CD4-positive, alpha-beta T cell (primary cell): ENCODE measurements at regions not wholly inside any gene's neighbourhood (a gene's known extent, or its start where the extent isn't known, plus 50 kb on each side); places are given as distances from the start of the nearest gene placed in this dataset.

Experiments used
- ATAC-seq: fragments of 200-7000 bp; cut with Tn5 transposase; one replicate; pipeline ENCODE4 v1.10.0; 2022; ENCODE audit warnings: mild to moderate bottlenecking; ENCODE audit not compliant: poor library complexity
- CTCF ChIA-PET: fragments of 350-600 bp; sonication (Branson Sonifier 250); formaldehyde crosslinking; loops from one replicate; lab custom pipeline; 2021; ENCODE audit warnings: antibody characterized with exemption, inconsistent platforms; lab: Charles Lee
- POLR2A ChIA-PET: fragments of 350-600 bp; sonication (Branson Sonifier 250); formaldehyde crosslinking; loops from one replicate; lab custom pipeline; 2021; ENCODE audit warnings: antibody characterized with exemption, inconsistent platforms; lab: Charles Lee
- DNase-seq, 14 experiments: peaks; one replicate each; pipeline ENCODE4 v3.0.0-alpha.2; 2013 to 2020; ENCODE audit warnings: mixed read lengths in 2 of 14
- H3K27ac ChIP-seq, 2 donors: one replicate each; pipeline versions ENCODE4 v1.5.1 to v1.7.0; 2013; ENCODE audit warnings: low read length in 2 of 2, low read depth in 1 of 2, mild to moderate bottlenecking in 1 of 2
- H3K27me3 ChIP-seq, 2 experiments: 1 replicate in 1 of 2; 2 replicates in 1 of 2; pipeline versions ENCODE4 v1.6.1 to v1.7.0; 2013; ENCODE audit warnings: low read length in 2 of 2, control low read depth in 1 of 2, mild to moderate bottlenecking in 1 of 2, moderate library complexity in 1 of 2; ENCODE audit not compliant: insufficient read depth in 2 of 2, control insufficient read depth in 1 of 2
- H3K36me3 ChIP-seq: one replicate; pipeline ENCODE4 v1.6.1; 2013; ENCODE audit warnings: low read length, control low read depth; ENCODE audit not compliant: insufficient read depth
- H3K4me1 ChIP-seq: one replicate; pipeline ENCODE4 v1.6.1; 2013; ENCODE audit warnings: low read length, control low read depth; ENCODE audit not compliant: insufficient read depth
- H3K4me3 ChIP-seq: one replicate; pipeline ENCODE4 v1.5.1; 2013; ENCODE audit warnings: mild to moderate bottlenecking, low read length, moderate library complexity
- H3K9me3 ChIP-seq, 2 experiments: 1 replicate in 1 of 2; 2 replicates in 1 of 2; pipeline versions ENCODE4 v1.6.1 to v1.7.0; 2013; ENCODE audit warnings: low read length in 2 of 2, mild to moderate bottlenecking in 2 of 2, control low read depth in 1 of 2, moderate library complexity in 1 of 2; ENCODE audit not compliant: control insufficient read depth in 1 of 2, insufficient read depth in 1 of 2
- H3K27ac Mint-ChIP-seq: one replicate; pipeline ENCODE4 v1.8.0; 2020; ENCODE audit warnings: mixed read lengths
- H3K27me3 Mint-ChIP-seq: one replicate; pipeline ENCODE4 v1.8.0; 2021; ENCODE audit warnings: mixed read lengths
- H3K36me3 Mint-ChIP-seq: one replicate; pipeline ENCODE4 v1.8.0; 2021; ENCODE audit warnings: low read depth, mixed read lengths
- H3K4me1 Mint-ChIP-seq: one replicate; pipeline ENCODE4 v1.8.0; 2021; ENCODE audit warnings: low read depth, mixed read lengths
- H3K4me3 Mint-ChIP-seq: one replicate; pipeline ENCODE4 v1.8.0; 2020; ENCODE audit warnings: mild to moderate bottlenecking, mixed read lengths
- H3K9me3 Mint-ChIP-seq: one replicate; pipeline ENCODE4 v1.8.0; 2020; ENCODE audit warnings: mixed read lengths
- CTCF ChIP-seq: fragments of 200-600 bp; IDR thresholded peaks from one replicate; pipeline ENCODE4 v1.8.0; 2022; ENCODE audit warnings: antibody characterized with exemption, mild to moderate bottlenecking
- intact Hi-C, 2 experiments: fragments of 100-400 bp; cut with DNase I in 1 of 2; cut with micrococcal nuclease in 1 of 2; formaldehyde crosslinking; loops; one replicate each; pipeline versions ENCODE4 v1.15.1 to v1.9.0; 2023 to 2025; cut with DNase I, micrococcal nuclease

GRCh38 chr3:193842832-193843473 is 249.9 kb downstream of the OPA1 start:
- ATAC-seq (no peak), DNase-seq (no peak)
- ChIA-PET POLR2A (no interaction called here), CTCF (no interaction called here)
- Histone ChIP-seq H3K4me1 (no peaks in the 10 kb centered on the region), H3K36me3 (no peaks in the 10 kb centered on the region), H3K27ac (no peak overlapping the region), H3K4me3 (no peak overlapping the region), H3K27me3 (peaks cover 3 to 8% of the 10 kb centered on the region in 2 experiments), H3K9me3 (no peaks in the 10 kb centered on the region)
- no peak for TF ChIP-seq CTCF
- intact Hi-C loops, result no loop called here
- Mint-ChIP-seq H3K27me3 (peaks cover 14% of the 10 kb centered on the region), H3K4me3 (no peak overlapping the region), H3K27ac (no peak overlapping the region), H3K36me3 (no peaks in the 10 kb centered on the region), H3K9me3 (no peaks in the 10 kb centered on the region), H3K4me1 (no peaks in the 10 kb centered on the region)

- no peak overlapping the region for H3K4me3 ChIP-seq
- ChIA-PET POLR2A (no interaction called here), CTCF (no interaction called here)
- Mint-ChIP-seq H3K27me3 (peaks cover 14% of the 10 kb centered on the region), H3K27ac (no peak overlapping the region), H3K9me3 (no peaks in the 10 kb centered on the region), H3K4me3 (no peak overlapping the region), H3K36me3 (no peaks in the 10 kb centered on the region), H3K4me1 (no peaks in the 10 kb centered on the region)
- no peaks in the 10 kb centered on the region for H3K36me3 ChIP-seq
- no peaks in the 10 kb centered on the region for H3K9me3 ChIP-seq
- ATAC-seq (no peak), DNase-seq (no peak)
- no peak overlapping the region for H3K27ac ChIP-seq
- TF ChIP-seq CTCF, result no peak
- peaks cover 3 to 8% of the 10 kb centered on the region in 2 experiments for H3K27me3 ChIP-seq
- H3K4me1 ChIP-seq, result no peaks in the 10 kb centered on the region
- intact Hi-C loops, result no loop called here
These were observed 250.7 kb downstream of the OPA1 start for GRCh38 chr3:193843474-193844301.

GRCh38 chr3:193844472-193844871 is 251.5 kb downstream of the OPA1 start:
- POLR2A ChIA-PET, result no interaction called here

More at GRCh38 chr3:193844472-193844871, 251.5 kb downstream of the OPA1 start:
- Mint-ChIP-seq H3K36me3 (no peaks in the 10 kb centered on the region), H3K27me3 (peaks cover 14% of the 10 kb centered on the region), H3K4me3 (no peak overlapping the region), H3K9me3 (no peaks in the 10 kb centered on the region), H3K4me1 (no peaks in the 10 kb centered on the region), H3K27ac (no peak overlapping the region)
- Histone ChIP-seq H3K27me3 (peaks cover 3 to 8% of the 10 kb centered on the region in 2 experiments), H3K9me3 (no peaks in the 10 kb centered on the region), H3K27ac (no peak overlapping the region), H3K4me1 (no peaks in the 10 kb centered on the region), H3K4me3 (no peak overlapping the region), H3K36me3 (no peaks in the 10 kb centered on the region)
- ATAC-seq (no peak), DNase-seq (no peak)
- CTCF ChIA-PET, result no interaction called here
- TF ChIP-seq CTCF, result no peak
- intact Hi-C loops, result no loop called here
